CD14-positive monocyte (primary cell): ENCODE measurements at regions not wholly inside any gene's neighbourhood (a gene's known extent, or its start where the extent isn't known, plus 50 kb on each side); places are given as distances from the start of the nearest gene placed in this dataset.

Experiments used
- DNase-seq, 3 donors: peaks; one replicate each; pipeline ENCODE4 v3.0.0-alpha.2; 2011 to 2022
- H2AFZ ChIP-seq: 2 replicates; pipeline ENCODE4 v1.6.0; 2012; ENCODE audit warnings: mild to moderate bottlenecking, low read depth, low read length, inconsistent platforms; ENCODE audit not compliant: insufficient read depth, poor library complexity, severe bottlenecking
- H3K27ac ChIP-seq, 2 donors: 1 replicate in 1 of 2; 2 replicates in 1 of 2; pipeline ENCODE4 v1.5.1; 2012 to 2013; ENCODE audit warnings: low read length in 2 of 2, control low read depth in 1 of 2, inconsistent platforms in 1 of 2, low read depth in 1 of 2, mild to moderate bottlenecking in 1 of 2
- H3K27me3 ChIP-seq, 2 donors: one replicate each; pipeline versions ENCODE4 v1.6.0 to v1.6.1; 2011 to 2013; ENCODE audit warnings: low read length in 2 of 2; ENCODE audit not compliant: control insufficient read depth in 2 of 2, insufficient read depth in 2 of 2
- H3K36me3 ChIP-seq, 2 donors: replicated peaks in 1 of 2; 1 replicate in 1 of 2; 2 replicates in 1 of 2; pipeline versions ENCODE4 v1.5.1 to v1.6.1; 2012 to 2013; ENCODE audit warnings: low read length in 2 of 2, control low read depth in 1 of 2, inconsistent platforms in 1 of 2, mild to moderate bottlenecking in 1 of 2; ENCODE audit not compliant: insufficient read depth in 2 of 2, control insufficient read depth in 1 of 2
- H3K4me1 ChIP-seq, 2 donors: 1 replicate in 1 of 2; 2 replicates in 1 of 2; pipeline versions ENCODE4 v1.5.1 to v1.6.1; 2012 to 2013; ENCODE audit warnings: low read length in 2 of 2, control low read depth in 1 of 2, inconsistent platforms in 1 of 2, mild to moderate bottlenecking in 1 of 2, moderate library complexity in 1 of 2; ENCODE audit not compliant: insufficient read depth in 2 of 2, control insufficient read depth in 1 of 2
- H3K4me2 ChIP-seq: replicated peaks from 2 replicates; pipeline ENCODE3; 2012; ENCODE audit warnings: low read length, moderate library complexity, mild to moderate bottlenecking; ENCODE audit not compliant: poor library complexity, severe bottlenecking; ENCODE audit errors: extremely low read depth
- H3K4me3 ChIP-seq, 3 experiments: fragments of 200-600 bp in 1 of 3; sonication (generic) in 1 of 3; replicated peaks in 1 of 3; 1 replicate in 2 of 3; 2 replicates in 1 of 3; pipeline ENCODE4 v1.5.1; 2011 to 2013; ENCODE audit warnings: low read length in 3 of 3, mild to moderate bottlenecking in 3 of 3, control low read depth in 2 of 3, low read depth in 2 of 3, inconsistent platforms in 1 of 3, moderate library complexity in 1 of 3
- H3K79me2 ChIP-seq: 2 replicates; pipeline ENCODE4 v1.6.0; 2012; ENCODE audit warnings: mild to moderate bottlenecking, control low read depth, inconsistent platforms, low read length, moderate library complexity; ENCODE audit not compliant: insufficient read depth
- H3K9ac ChIP-seq: 2 replicates; pipeline ENCODE4 v1.6.0; 2017; ENCODE audit warnings: low read length, mild to moderate bottlenecking; ENCODE audit not compliant: insufficient read depth, poor library complexity, severe bottlenecking
- H3K9me3 ChIP-seq, 2 donors: replicated peaks in 1 of 2; 1 replicate in 1 of 2; 2 replicates in 1 of 2; pipeline versions ENCODE4 v1.5.1 to v1.6.1; 2012 to 2013; ENCODE audit warnings: low read length in 2 of 2, control low read depth in 1 of 2; ENCODE audit not compliant: control insufficient read depth in 1 of 2, insufficient read depth in 1 of 2
- H4K20me1 ChIP-seq: 2 replicates; pipeline ENCODE4 v1.6.0; 2012; ENCODE audit warnings: mild to moderate bottlenecking, low read length, control low read depth, moderate library complexity; ENCODE audit not compliant: insufficient read depth
- H3K27ac Mint-ChIP-seq, 7 donors: one replicate each; pipeline ENCODE4 v1.8.0; 2020; ENCODE audit warnings: mild to moderate bottlenecking in 7 of 7, mixed read lengths in 7 of 7, moderate library complexity in 6 of 7, inconsistent platforms in 2 of 7
- H3K27me3 Mint-ChIP-seq, 3 donors: one replicate each; pipeline ENCODE4 v1.8.0; 2021 to 2022; ENCODE audit warnings: low read depth in 3 of 3, mild to moderate bottlenecking in 3 of 3, mixed read lengths in 3 of 3, moderate library complexity in 3 of 3, inconsistent platforms in 1 of 3
- H3K36me3 Mint-ChIP-seq, 2 donors: one replicate each; pipeline ENCODE4 v1.8.0; 2020; ENCODE audit warnings: mixed read lengths in 2 of 2, inconsistent platforms in 1 of 2, mild to moderate bottlenecking in 1 of 2
- H3K4me1 Mint-ChIP-seq: one replicate; pipeline ENCODE4 v1.8.0; 2020; ENCODE audit warnings: mild to moderate bottlenecking, mixed read lengths
- H3K4me3 Mint-ChIP-seq, 2 donors: one replicate each; pipeline ENCODE4 v1.8.0; 2020; ENCODE audit warnings: mild to moderate bottlenecking in 2 of 2, mixed read lengths in 2 of 2, moderate library complexity in 1 of 2
- H3K9me3 Mint-ChIP-seq, 7 donors: one replicate each; pipeline ENCODE4 v1.8.0; 2020 to 2022; ENCODE audit warnings: mixed read lengths in 7 of 7, mild to moderate bottlenecking in 6 of 7, moderate library complexity in 6 of 7, inconsistent platforms in 2 of 7
- WGBS: methylation state at CpG from one replicate; pipeline ENCODE4 v1.1.5; 2013; ENCODE audit warnings: missing lambda C conversion rate; ENCODE audit not compliant: insufficient coverage; 5-methylcytosine and 5-hydroxymethylcytosine counted together
- intact Hi-C, 2 donors: fragments of 100-400 bp; cut with micrococcal nuclease; formaldehyde crosslinking; loops; one replicate each; pipeline versions ENCODE4 v1.15.0 to v1.15.1; 2023
- TF ChIP-seq, protein P1 (sequence below): fragments of 200-600 bp; IDR thresholded peaks from one replicate; pipeline ENCODE4 v1.8.0; 2022; ENCODE audit warnings: antibody characterized with exemption, mild to moderate bottlenecking

DNA sequence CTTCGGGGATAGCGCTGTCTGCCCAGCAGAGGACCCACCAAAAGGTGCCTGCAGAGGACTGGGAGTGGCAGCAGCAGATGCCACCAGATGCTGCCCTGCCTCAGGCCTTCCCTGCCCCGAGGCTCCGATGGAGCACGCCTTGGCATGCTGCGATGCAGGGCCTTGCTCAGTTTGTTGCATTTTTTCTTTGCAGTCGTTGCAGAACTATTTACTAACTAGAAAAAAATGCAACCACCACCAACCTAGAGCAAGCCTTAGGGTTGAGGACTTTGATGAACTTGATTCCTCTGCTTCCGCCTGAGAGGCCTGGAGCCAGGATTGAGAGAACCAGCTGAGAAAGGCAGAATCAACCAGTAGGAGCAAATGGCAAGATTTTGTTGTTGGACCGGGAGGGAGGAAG is 585.6 kb upstream of the MKI67 start:
- no peaks in the 10 kb centered on the region for H3K4me1 ChIP-seq
- no peak overlapping the region for H3K9ac ChIP-seq
- TF ChIP-seq, protein P1, sequence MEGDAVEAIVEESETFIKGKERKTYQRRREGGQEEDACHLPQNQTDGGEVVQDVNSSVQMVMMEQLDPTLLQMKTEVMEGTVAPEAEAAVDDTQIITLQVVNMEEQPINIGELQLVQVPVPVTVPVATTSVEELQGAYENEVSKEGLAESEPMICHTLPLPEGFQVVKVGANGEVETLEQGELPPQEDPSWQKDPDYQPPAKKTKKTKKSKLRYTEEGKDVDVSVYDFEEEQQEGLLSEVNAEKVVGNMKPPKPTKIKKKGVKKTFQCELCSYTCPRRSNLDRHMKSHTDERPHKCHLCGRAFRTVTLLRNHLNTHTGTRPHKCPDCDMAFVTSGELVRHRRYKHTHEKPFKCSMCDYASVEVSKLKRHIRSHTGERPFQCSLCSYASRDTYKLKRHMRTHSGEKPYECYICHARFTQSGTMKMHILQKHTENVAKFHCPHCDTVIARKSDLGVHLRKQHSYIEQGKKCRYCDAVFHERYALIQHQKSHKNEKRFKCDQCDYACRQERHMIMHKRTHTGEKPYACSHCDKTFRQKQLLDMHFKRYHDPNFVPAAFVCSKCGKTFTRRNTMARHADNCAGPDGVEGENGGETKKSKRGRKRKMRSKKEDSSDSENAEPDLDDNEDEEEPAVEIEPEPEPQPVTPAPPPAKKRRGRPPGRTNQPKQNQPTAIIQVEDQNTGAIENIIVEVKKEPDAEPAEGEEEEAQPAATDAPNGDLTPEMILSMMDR: no peak
- no peak overlapping the region for H3K4me3 ChIP-seq
- no peaks in the 10 kb centered on the region for H3K79me2 ChIP-seq
- Mint-ChIP-seq H3K36me3 (no peaks in the 10 kb centered on the region), H3K4me3 (no peak overlapping the region), H3K27me3 (peaks cover 10 to 24% (median 15%) of the 10 kb centered on the region in 3 donors), H3K4me1 (no peaks in the 10 kb centered on the region), H3K27ac (no peak overlapping the region), H3K9me3 (peaks cover 0 to 8% (median 0%) of the 10 kb centered on the region in 7 donors)
- no peak overlapping the region for H3K27ac ChIP-seq
- H3K27me3 ChIP-seq: peaks cover 2 to 3% of the 10 kb centered on the region in 2 donors
- no peak overlapping the region for H3K4me2 ChIP-seq
- H4K20me1 ChIP-seq: no peaks in the 10 kb centered on the region
- 90% methylated on average over 7 of the region's 9 CpGs for WGBS
- intact Hi-C loops: no loop called here
- no peak for DNase-seq
- no peak overlapping the region for H2AFZ ChIP-seq
- H3K36me3 ChIP-seq: no peaks in the 10 kb centered on the region
- H3K9me3 ChIP-seq: peaks cover 0 to 2% of the 10 kb centered on the region in 2 donors

DNA sequence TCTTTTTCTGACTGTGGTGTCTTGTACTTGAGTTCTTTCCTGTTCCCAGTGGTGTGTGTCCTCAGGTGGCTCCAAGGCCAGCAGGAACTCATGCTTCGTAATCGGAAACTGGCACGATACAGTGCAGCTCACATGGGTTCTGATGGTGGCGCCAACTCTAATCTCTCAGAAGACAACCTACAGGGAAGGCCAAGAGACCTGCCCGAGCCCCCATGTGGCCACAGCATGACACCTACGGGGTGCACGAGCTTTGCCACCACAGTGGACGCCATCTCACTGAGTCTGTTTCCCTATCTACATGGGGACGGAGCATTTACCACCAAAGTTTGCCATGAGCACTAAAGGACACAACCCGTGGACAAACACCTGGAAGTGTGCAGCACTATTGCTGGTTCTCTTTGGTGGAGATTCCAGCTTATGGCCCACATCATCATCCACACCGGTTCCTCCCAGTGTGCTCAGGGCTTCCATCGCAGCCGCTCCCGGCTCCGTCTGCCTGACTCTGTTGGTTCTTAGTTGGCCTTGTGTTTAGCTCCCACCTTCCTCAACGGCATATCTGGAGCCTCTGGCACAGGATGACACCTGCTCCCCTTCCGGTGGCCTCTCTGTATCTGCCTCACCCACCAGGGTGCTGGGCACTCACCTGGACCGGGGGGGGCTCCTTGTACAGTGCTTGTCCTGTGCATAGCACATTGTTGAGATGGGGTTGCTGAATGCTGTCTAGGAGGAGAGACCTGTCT is 586.6 kb upstream of the MKI67 start:
- no peaks in the 10 kb centered on the region for H3K9me3 ChIP-seq
- no peak for DNase-seq
- H3K27me3 ChIP-seq: peaks cover 2 to 3% of the 10 kb centered on the region in 2 donors
- no peaks in the 10 kb centered on the region for H3K36me3 ChIP-seq
- H2AFZ ChIP-seq: no peak overlapping the region
- H3K4me1 Mint-ChIP-seq: no peaks in the 10 kb centered on the region
- peaks cover 12 to 24% (median 15%) of the 10 kb centered on the region in 3 donors for H3K27me3 Mint-ChIP-seq
- no peaks in the 10 kb centered on the region for H4K20me1 ChIP-seq
- no peaks in the 10 kb centered on the region for H3K36me3 Mint-ChIP-seq
- TF ChIP-seq, protein P1: no peak
- peaks cover 0 to 8% (median 0%) of the 10 kb centered on the region in 7 donors for H3K9me3 Mint-ChIP-seq
- H3K79me2 ChIP-seq: no peaks in the 10 kb centered on the region
- WGBS: 91% methylated on average over 17 of the region's 18 CpGs
- no peak overlapping the region for H3K4me3 ChIP-seq
- no peak overlapping the region for H3K27ac ChIP-seq
- no peak overlapping the region for H3K4me3 Mint-ChIP-seq
- intact Hi-C loops: no loop called here
- no peak overlapping the region for H3K27ac Mint-ChIP-seq
- no peak overlapping the region for H3K9ac ChIP-seq
- H3K4me2 ChIP-seq: no peak overlapping the region
- H3K4me1 ChIP-seq: no peaks in the 10 kb centered on the region
